DMS114 treated with DMSO at 0.1 percent for 48 hours (cell line): ENCODE measurements at regions not wholly inside any gene's neighbourhood (a gene's known extent, or its start where the extent isn't known, plus 50 kb on each side); places are given as distances from the start of the nearest gene placed in this dataset.
"Not testable (repeated sequence)": the region's sequence is repeated elsewhere in the genome, so short reads cannot be mapped to it uniquely, and the experiment has no call there.

Experiments used
- DNase-seq: peaks from one replicate; lab custom pipeline; 2025; ENCODE audit not compliant: unreplicated experiment; lab: John Stamatoyannopoulos, UW

- DNase-seq = no peak
These were observed 137.5 kb downstream of the NR2F2 start for GRCh38 chr15:96468036-96468435.

GRCh38 chr15:96470681-96471310 lies 140.3 kb downstream of the NR2F2 start:
- DNase-seq = no peak

- no peak for DNase-seq
These were observed 142.2 kb downstream of the NR2F2 start for GRCh38 chr15:96472681-96473080.

GRCh38 chr15:96473556-96473955 lies 143.1 kb downstream of the NR2F2 start:
- DNase-seq = no peak

- DNase-seq = peak; percentile 98
These were observed 143.7 kb downstream of the NR2F2 start for GRCh38 chr15:96474231-96474664.

- DNase-seq = no peak
These were observed 146.7 kb downstream of the NR2F2 start for GRCh38 chr15:96477227-96477626.

GRCh38 chr15:96484412-96484811 lies 153.9 kb downstream of the NR2F2 start:
- not testable (repeated sequence) for DNase-seq

GRCh38 chr15:96484830-96485229 lies 154.3 kb downstream of the NR2F2 start:
- no peak for DNase-seq

GRCh38 chr15:96487245-96487644 lies 156.7 kb downstream of the NR2F2 start:
- no peak for DNase-seq

GRCh38 chr15:96491066-96491699 lies 160.7 kb downstream of the NR2F2 start:
- DNase-seq = not testable (repeated sequence)

- DNase-seq = not testable (repeated sequence)
These were observed 161.5 kb downstream of the NR2F2 start for GRCh38 chr15:96491700-96492644.

- no peak for DNase-seq
These were observed 164.0 kb downstream of the NR2F2 start for GRCh38 chr15:96494505-96494904.

- no peak for DNase-seq
These were observed 164.9 kb downstream of the NR2F2 start for GRCh38 chr15:96495386-96495785.

- DNase-seq = no peak
These were observed 167.5 kb downstream of the NR2F2 start for GRCh38 chr15:96497951-96498350.

- no peak for DNase-seq
These were observed 170.0 kb downstream of the NR2F2 start for GRCh38 chr15:96500508-96500907.

GRCh38 chr15:96501362-96501761 lies 170.9 kb downstream of the NR2F2 start:
- no peak for DNase-seq

GRCh38 chr15:96502196-96502595 lies 171.7 kb downstream of the NR2F2 start:
- DNase-seq = no peak

GRCh38 chr15:96503276-96503675 lies 172.8 kb downstream of the NR2F2 start:
- DNase-seq = no peak

- DNase-seq = no peak
These were observed 173.9 kb downstream of the NR2F2 start for GRCh38 chr15:96504371-96504770.

GRCh38 chr15:96505014-96505413 lies 174.5 kb downstream of the NR2F2 start:
- DNase-seq = no peak

- no peak for DNase-seq
These were observed 184.2 kb downstream of the NR2F2 start for GRCh38 chr15:96514607-96515285.
